H1 (cell line): ENCODE measurements at regions not wholly inside any gene's neighbourhood (a gene's known extent, or its start where the extent isn't known, plus 50 kb on each side); places are given as distances from the start of the nearest gene placed in this dataset.

Experiments used
- EGR1 ChIP-seq: IDR thresholded peaks from 2 replicates; pipeline ENCODE4 v1.6.1; 2011; ENCODE audit warnings: low read depth, low read length, borderline replicate concordance
- RFX5 ChIP-seq: IDR thresholded peaks from 2 replicates; pipeline ENCODE4 v1.6.1; 2011; ENCODE audit warnings: low read depth, low read length, improper control_type of control experiment, borderline replicate concordance
- TF ChIP-seq, protein P1 (sequence below), 3 experiments: IDR thresholded peaks; 1 replicate in 2 of 3; 2 replicates in 1 of 3; pipeline versions ENCODE4 v1.5.1 to v1.6.1; 2011; ENCODE audit warnings: low read length in 3 of 3, mild to moderate bottlenecking in 3 of 3, inconsistent platforms in 2 of 3, low read depth in 1 of 3, moderate library complexity in 1 of 3; ENCODE audit not compliant: insufficient read depth in 1 of 3; ENCODE audit errors: control extremely low read depth in 1 of 3

DNA sequence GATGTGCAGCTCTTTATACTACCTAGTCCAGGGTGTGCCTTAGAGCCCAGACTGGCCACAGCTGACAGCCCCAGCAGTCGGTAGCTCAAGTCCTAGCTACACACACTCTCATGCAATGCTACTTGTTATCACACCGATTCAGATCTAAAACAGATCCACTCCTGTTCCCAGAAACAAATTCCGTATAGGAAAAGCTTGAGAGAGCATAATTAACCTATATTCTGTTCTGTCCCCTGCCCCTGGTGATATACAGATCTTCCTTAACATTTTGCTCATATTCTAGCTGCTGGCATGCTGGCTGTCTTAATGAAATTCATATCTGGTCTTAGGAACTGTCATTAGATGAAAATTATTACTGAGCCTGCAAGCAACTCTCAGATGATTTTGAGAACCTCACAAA is 204.3 kb downstream of the SOX2 start (continued):
- TF ChIP-seq, protein P1, sequence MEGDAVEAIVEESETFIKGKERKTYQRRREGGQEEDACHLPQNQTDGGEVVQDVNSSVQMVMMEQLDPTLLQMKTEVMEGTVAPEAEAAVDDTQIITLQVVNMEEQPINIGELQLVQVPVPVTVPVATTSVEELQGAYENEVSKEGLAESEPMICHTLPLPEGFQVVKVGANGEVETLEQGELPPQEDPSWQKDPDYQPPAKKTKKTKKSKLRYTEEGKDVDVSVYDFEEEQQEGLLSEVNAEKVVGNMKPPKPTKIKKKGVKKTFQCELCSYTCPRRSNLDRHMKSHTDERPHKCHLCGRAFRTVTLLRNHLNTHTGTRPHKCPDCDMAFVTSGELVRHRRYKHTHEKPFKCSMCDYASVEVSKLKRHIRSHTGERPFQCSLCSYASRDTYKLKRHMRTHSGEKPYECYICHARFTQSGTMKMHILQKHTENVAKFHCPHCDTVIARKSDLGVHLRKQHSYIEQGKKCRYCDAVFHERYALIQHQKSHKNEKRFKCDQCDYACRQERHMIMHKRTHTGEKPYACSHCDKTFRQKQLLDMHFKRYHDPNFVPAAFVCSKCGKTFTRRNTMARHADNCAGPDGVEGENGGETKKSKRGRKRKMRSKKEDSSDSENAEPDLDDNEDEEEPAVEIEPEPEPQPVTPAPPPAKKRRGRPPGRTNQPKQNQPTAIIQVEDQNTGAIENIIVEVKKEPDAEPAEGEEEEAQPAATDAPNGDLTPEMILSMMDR (IDR thresholded peaks at IDR 0.05; ENCODE audit: control extremely low read depth in 1 of 3, insufficient read depth in 1 of 3, low read depth in 1 of 3, low read length in 3 of 3), result no peak
- TF ChIP-seq RFX5 (no peak), EGR1 (no peak)
